ENCODE measurements at regions not wholly inside any gene's neighbourhood (a gene's known extent, or its start where the extent isn't known, plus 50 kb on each side); places are given as distances from the start of the nearest gene placed in this dataset.

GRCh38 chr2:18753722-18754121, 164.4 kb upstream of the NT5C1B start:
- no peak for DNase-seq

DNA sequence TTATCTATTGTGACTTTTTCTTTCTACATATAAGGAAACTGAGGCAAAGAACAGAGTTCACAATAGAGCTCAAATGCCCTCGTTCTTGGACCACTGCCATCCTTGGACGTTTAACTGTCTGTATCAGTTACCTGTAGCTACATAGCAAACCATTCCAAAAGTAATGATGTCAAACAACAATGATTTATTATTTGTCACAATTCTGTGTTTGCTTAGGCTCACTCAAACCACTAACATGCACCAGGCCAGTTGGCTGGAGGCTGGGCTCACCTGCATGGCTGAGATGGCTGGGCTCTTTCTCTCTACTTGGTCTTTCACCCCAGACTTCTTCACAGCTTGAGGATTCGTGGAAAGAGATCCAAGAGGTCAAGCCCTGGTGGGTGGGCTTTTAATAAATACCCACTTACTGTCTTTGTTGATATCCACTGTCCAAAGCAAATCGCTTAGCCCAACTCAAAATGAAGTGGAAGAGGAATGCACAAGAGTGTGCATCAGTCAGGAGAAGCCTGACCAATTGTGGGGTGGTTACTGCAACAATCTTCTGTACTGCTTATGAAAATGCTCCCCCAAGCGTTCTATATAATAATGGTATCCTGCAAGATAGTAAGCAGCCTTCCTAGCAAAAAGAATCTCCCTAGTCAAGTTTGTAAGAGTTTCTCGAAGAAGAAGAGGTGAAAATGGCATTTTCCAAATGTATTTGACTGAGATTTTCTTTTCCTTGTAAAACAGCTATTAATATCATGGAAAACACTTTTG, 163.5 kb upstream of the NT5C1B start:
- Histone ChIP-seq H3K27ac (no peak overlapping the region), H3K27me3 (no peaks in the 10 kb centered on the region), H3K4me3 (no peak overlapping the region), H3K36me3 (no peaks in the 10 kb centered on the region), H3K4me1 (no peaks in the 10 kb centered on the region), H3K9me3 (no peaks in the 10 kb centered on the region)
- no peak for DNase-seq
- no peak for TF ChIP-seq POLR2A (IDR thresholded peaks at IDR 0.05)
- no peak for TF ChIP-seq CTCF (IDR thresholded peaks at IDR 0.05)
- intact Hi-C loops (cut with DNase I; ENCODE audit: low total_unique reads): no loop called here

More at GRCh38 chr2:18753722-18754121, 164.4 kb upstream of the NT5C1B start:
- Histone ChIP-seq H3K36me3 (no peaks in the 10 kb centered on the region), H3K27ac (no peak overlapping the region), H3K9me3 (no peaks in the 10 kb centered on the region), H3K4me3 (no peak overlapping the region), H3K4me1 (no peaks in the 10 kb centered on the region), H3K27me3 (no peaks in the 10 kb centered on the region)
- intact Hi-C loops (cut with DNase I; ENCODE audit: low total_unique reads): no loop called here
- TF ChIP-seq POLR2A (IDR thresholded peaks at IDR 0.05): no peak
- no peak for TF ChIP-seq CTCF (IDR thresholded peaks at IDR 0.05)

DNA sequence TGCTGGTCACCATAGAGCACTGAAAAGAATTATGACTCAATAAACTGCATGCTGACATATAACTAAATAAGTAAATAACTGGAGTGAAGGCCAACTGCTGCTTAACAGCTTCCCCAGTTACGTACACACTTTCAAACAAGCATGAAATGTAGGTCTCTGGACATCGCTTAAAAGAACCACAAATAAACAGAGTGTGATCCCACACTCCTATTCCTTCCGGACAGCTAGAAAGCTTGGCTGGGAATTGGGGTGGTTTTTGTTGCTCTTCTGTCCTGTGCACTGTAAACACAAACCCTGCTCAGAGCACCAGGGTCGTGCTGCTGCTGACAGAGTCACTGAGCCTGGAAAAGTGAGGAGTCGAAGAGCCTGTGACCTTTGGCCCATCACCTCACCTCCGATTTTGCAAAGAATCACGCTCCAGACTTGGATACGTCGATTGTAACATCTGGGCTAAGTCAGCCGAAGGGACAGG, 162.7 kb upstream of the NT5C1B start:
- intact Hi-C loops (cut with DNase I; ENCODE audit: low total_unique reads): no loop called here
- Histone ChIP-seq H3K27me3 (no peaks in the 10 kb centered on the region), H3K36me3 (no peaks in the 10 kb centered on the region), H3K27ac (no peak overlapping the region), H3K4me1 (no peaks in the 10 kb centered on the region), H3K4me3 (no peak overlapping the region), H3K9me3 (no peaks in the 10 kb centered on the region)
- no peak for TF ChIP-seq CTCF (IDR thresholded peaks at IDR 0.05)
- no peak for TF ChIP-seq POLR2A (IDR thresholded peaks at IDR 0.05)
- no peak for DNase-seq

- Histone ChIP-seq H3K4me1 (no peaks in the 10 kb centered on the region), H3K27ac (peak overlapping the region; percentile 54 to 56), H3K9me3 (no peaks in the 10 kb centered on the region), H3K36me3 (no peaks in the 10 kb centered on the region), H3K4me3 (no peak overlapping the region), H3K27me3 (no peaks in the 10 kb centered on the region)
- no peak for DNase-seq
- no peak for TF ChIP-seq CTCF (IDR thresholded peaks at IDR 0.05)
- TF ChIP-seq POLR2A (IDR thresholded peaks at IDR 0.05): no peak
- intact Hi-C loops (cut with DNase I; ENCODE audit: low total_unique reads): no loop called here
Measured at GRCh38 chr2:18750672-18751554, 161.5 kb upstream of the NT5C1B start.
